ENCODE measurements at regions not wholly inside any gene's neighbourhood (a gene's known extent, or its start where the extent isn't known, plus 50 kb on each side); places are given as distances from the start of the nearest gene placed in this dataset.

- no peak for DNase-seq
- in situ Hi-C loops (cut with MboI; ENCODE audit: low pct_unique_long_range_greater_than_20kb, low sequenced_read_pairs) = no loop called here
Measured at GRCh38 chr12:98343002-98343567, 172.3 kb upstream of the TMPO start.

GRCh38 chr12:98344046-98344930, 171.1 kb upstream of the TMPO start:
- no peak for DNase-seq
- in situ Hi-C loops (cut with MboI; ENCODE audit: low pct_unique_long_range_greater_than_20kb, low sequenced_read_pairs) = no loop called here

GRCh38 chr12:98345308-98345876, 170.0 kb upstream of the TMPO start:
- in situ Hi-C loops (cut with MboI; ENCODE audit: low pct_unique_long_range_greater_than_20kb, low sequenced_read_pairs) = no loop called here
- peak; percentile 30 for DNase-seq

- in situ Hi-C loops (cut with MboI; ENCODE audit: low pct_unique_long_range_greater_than_20kb, low sequenced_read_pairs) = no loop called here
- no peak for DNase-seq
Measured at GRCh38 chr12:98351089-98351488, 164.3 kb upstream of the TMPO start.

GRCh38 chr12:98351784-98352183, 163.6 kb upstream of the TMPO start:
- in situ Hi-C loops (cut with MboI; ENCODE audit: low pct_unique_long_range_greater_than_20kb, low sequenced_read_pairs) = no loop called here
- no peak for DNase-seq

- no peak for DNase-seq
- in situ Hi-C loops (cut with MboI; ENCODE audit: low pct_unique_long_range_greater_than_20kb, low sequenced_read_pairs) = no loop called here
Measured at GRCh38 chr12:98352218-98352811, 163.1 kb upstream of the TMPO start.

GRCh38 chr12:98352835-98353234, 162.6 kb upstream of the TMPO start:
- in situ Hi-C loops (cut with MboI; ENCODE audit: low pct_unique_long_range_greater_than_20kb, low sequenced_read_pairs) = no loop called here
- DNase-seq = no peak

- in situ Hi-C loops (cut with MboI; ENCODE audit: low pct_unique_long_range_greater_than_20kb, low sequenced_read_pairs) = no loop called here
- no peak for DNase-seq
Measured at GRCh38 chr12:98354520-98355035, 160.8 kb upstream of the TMPO start.

- in situ Hi-C loops (cut with MboI; ENCODE audit: low pct_unique_long_range_greater_than_20kb, low sequenced_read_pairs) = no loop called here
- DNase-seq = no peak
Measured at GRCh38 chr12:98355322-98355721, 160.1 kb upstream of the TMPO start.

GRCh38 chr12:98355933-98356332, 159.5 kb upstream of the TMPO start:
- in situ Hi-C loops (cut with MboI; ENCODE audit: low pct_unique_long_range_greater_than_20kb, low sequenced_read_pairs) = no loop called here
- DNase-seq = no peak

- in situ Hi-C loops (cut with MboI; ENCODE audit: low pct_unique_long_range_greater_than_20kb, low sequenced_read_pairs) = no loop called here
- no peak for DNase-seq
Measured at GRCh38 chr12:98358144-98358543, 157.2 kb upstream of the TMPO start.

- in situ Hi-C loops (cut with MboI; ENCODE audit: low pct_unique_long_range_greater_than_20kb, low sequenced_read_pairs) = no loop called here
- no peak for DNase-seq
Measured at GRCh38 chr12:98359856-98360255, 155.5 kb upstream of the TMPO start.

- no peak for DNase-seq
- in situ Hi-C loops (cut with MboI; ENCODE audit: low pct_unique_long_range_greater_than_20kb, low sequenced_read_pairs) = no loop called here
Measured at GRCh38 chr12:98360401-98360800, 155.0 kb upstream of the TMPO start.

GRCh38 chr12:98369581-98369980, 145.8 kb upstream of the TMPO start:
- in situ Hi-C loops (cut with MboI; ENCODE audit: low pct_unique_long_range_greater_than_20kb, low sequenced_read_pairs) = no loop called here
- DNase-seq = no peak

GRCh38 chr12:98370976-98371375, 144.4 kb upstream of the TMPO start:
- in situ Hi-C loops (cut with MboI; ENCODE audit: low pct_unique_long_range_greater_than_20kb, low sequenced_read_pairs) = no loop called here
- DNase-seq = no peak

GRCh38 chr12:98371419-98371818, 144.0 kb upstream of the TMPO start:
- in situ Hi-C loops (cut with MboI; ENCODE audit: low pct_unique_long_range_greater_than_20kb, low sequenced_read_pairs) = no loop called here
- peak; percentile 57 for DNase-seq

- DNase-seq = peak; percentile 62
- in situ Hi-C loops (cut with MboI; ENCODE audit: low pct_unique_long_range_greater_than_20kb, low sequenced_read_pairs) = no loop called here
Measured at GRCh38 chr12:98372340-98373024, 142.9 kb upstream of the TMPO start.

- peak; percentile 77 for DNase-seq
- in situ Hi-C loops (cut with MboI; ENCODE audit: low pct_unique_long_range_greater_than_20kb, low sequenced_read_pairs) = no loop called here
Measured at GRCh38 chr12:98373025-98373554, 142.3 kb upstream of the TMPO start.

GRCh38 chr12:98374007-98374406, 141.4 kb upstream of the TMPO start:
- peak; percentile 75 for DNase-seq
- in situ Hi-C loops (cut with MboI; ENCODE audit: low pct_unique_long_range_greater_than_20kb, low sequenced_read_pairs) = no loop called here

All from KBM-7 (cell line).